Hematopoietic multipotent progenitor cell (in vitro differentiated cells): ENCODE measurements at regions not wholly inside any gene's neighbourhood (a gene's known extent, or its start where the extent isn't known, plus 50 kb on each side); places are given as distances from the start of the nearest gene placed in this dataset.

Source experiments
- DNase-seq, 3 donors: peaks; one replicate each; pipeline ENCODE4 v3.0.0-alpha.2; 2011 to 2015; ENCODE audit warnings: low read depth in 2 of 3, low spot score in 2 of 3

DNA sequence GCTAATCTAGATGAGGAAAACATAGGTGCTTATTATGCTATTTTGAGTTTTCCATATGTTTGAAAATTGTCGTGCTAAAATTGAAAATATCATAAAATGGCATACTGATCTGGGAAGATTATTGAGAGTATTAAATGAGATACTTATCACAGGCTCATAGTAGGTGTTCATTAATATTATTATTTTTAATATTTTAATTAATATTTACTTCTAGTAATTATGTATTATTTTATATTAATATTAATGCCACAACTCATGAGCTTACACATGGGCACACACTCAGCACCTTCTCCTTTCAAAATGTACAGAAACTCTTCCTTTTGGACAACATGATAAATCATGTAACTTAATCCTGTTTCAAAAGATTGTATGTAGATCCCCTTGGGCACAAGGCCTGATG is 223.6 kb downstream of the RAB28 start:
- DNase-seq = no peak

DNA sequence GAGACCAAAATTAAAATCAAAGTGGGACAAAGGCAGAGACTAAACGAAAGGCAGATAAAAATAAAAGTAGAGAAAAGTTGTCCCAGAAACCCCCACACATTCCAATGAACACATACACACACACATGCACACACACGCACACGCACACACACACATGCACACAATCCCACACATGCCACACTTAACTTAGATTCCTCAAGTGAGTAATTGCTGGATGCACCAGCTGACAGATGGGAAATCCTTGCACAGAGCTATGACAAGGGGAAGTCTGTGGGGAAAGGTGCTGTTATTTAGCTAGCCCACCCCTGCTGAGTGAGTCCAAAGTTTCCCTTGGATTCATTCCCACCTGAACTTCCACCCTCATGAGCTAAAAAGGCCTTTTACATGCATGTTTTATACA is 233.9 kb downstream of the RAB28 start:
- DNase-seq = no peak

DNA sequence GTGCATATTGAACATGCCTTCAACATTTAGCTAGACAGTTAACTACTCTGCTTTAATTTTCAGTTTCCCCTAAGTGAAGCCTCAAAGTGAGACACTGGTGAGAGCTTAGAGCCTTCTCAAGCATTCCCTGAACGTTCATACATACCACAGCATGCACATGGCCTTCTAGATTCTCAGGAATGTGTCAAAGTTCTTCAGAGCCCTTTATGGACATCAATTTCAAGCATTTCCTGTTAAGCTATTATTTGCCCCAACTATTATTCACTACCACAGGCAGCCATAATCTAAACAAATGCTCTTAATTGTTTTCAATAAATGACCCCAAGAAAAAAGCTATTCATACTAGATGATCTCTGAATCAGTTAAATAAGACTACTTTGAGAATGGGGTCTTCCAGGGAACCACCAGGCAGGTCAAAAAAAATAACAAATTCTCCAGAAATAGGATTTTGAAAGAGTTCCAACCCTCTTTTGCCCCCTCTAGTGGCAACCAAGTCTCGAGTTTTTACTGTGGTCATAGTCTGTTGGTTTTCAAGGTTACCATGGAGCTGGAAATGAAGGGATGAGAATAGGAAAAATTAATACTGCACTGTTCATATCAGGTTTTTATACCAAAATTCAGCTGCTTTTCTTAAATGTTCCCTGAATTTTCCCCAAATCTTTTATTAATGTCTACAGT is 235.4 kb downstream of the RAB28 start:
- DNase-seq = no peak

DNA sequence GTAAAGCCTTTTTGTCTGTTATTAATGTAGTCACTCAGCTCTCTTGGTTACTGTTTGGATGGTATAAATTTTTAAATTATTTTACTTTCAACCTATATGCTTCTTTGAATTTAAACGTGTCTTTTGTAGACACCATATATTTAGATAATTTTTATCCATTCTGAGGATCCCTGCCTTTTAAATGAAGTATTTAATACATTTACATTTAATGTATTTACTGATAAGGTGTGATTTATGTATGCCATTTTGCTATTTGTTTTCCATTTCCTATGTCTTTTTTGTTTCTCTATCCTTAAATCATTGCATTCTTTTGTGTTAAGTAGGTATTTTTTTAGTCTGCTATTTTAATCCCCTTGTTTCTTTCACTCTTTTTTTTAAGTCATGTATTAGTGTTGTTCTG is 238.0 kb downstream of the RAB28 start:
- DNase-seq = no peak

DNA sequence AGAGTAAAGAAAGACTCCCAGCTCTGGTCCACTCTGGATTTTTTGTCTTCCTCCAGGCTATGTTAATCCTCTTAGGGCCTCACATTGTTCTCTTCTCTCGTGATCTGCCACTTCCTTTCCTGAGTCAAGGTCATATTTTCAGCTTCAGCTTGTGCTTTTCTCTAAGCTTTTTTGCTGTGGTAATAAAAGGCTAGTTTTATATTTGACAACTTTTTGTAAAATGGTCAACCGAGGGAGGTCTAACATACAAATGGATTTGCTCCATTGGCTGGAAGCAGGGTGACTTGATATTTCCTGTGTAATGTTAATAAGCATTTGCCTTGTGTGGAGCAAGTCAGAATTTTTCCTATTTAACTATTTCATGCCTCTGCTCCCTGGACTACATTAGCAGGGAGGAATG is 239.7 kb downstream of the RAB28 start:
- no peak for DNase-seq

DNA sequence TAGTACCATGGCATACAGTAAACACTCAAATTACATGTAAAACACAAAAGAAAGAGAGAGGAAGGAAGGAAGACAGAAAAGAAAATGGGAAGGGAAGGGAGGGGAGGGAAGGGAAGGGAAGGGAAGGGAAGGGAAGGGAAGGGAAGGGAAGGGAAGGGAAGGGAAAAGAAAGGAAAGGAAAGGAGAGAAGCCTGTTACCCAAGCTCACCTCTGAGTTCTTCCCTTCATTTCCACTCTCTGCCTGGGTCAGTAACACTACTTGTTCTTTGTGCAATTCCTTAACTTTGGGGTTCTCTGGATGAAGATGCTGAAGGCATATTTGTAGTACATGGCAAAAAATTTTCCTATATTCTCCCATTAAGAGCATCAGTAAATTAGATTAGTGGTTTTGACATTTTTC is 241.0 kb downstream of the RAB28 start:
- DNase-seq = no peak

DNA sequence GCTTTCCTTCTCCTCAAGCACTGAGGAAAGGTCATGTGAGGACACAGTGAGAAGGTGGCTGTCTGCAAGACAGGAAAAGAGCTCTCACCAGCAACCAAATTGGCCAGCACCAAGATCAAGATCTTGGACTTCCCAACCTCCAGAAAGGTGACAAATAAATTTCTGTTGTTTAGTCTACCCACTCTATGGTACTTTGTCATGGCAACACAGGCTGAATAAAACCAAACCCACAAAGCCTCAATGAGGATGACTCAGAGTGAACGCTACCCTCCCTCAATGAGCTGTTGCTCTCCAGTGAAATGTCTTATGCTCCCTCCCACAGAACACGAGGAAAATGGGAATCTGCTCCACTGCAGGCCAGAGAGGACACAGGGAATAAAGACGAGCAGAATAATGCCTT is 244.1 kb downstream of the RAB28 start:
- no peak for DNase-seq

DNA sequence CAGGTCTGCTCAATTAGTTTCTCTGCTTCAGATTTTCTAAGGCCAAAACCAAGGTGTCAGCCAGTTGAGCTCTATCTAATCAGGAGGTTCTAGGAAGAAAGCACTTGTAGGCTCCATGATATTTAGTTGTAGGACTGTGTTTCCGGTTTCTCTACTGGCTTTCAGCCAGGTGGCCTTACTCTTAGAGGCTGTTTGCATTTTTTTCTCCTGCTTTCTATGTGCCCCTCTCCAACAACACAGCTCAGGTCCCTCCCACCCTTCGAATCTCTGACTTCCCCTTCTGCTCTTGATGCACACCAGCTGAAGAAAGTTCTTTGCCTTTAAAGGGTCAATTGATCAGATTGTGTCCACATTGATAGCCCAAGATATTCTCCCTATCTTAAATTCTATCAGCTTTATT is 245.2 kb downstream of the RAB28 start:
- DNase-seq = no peak

DNA sequence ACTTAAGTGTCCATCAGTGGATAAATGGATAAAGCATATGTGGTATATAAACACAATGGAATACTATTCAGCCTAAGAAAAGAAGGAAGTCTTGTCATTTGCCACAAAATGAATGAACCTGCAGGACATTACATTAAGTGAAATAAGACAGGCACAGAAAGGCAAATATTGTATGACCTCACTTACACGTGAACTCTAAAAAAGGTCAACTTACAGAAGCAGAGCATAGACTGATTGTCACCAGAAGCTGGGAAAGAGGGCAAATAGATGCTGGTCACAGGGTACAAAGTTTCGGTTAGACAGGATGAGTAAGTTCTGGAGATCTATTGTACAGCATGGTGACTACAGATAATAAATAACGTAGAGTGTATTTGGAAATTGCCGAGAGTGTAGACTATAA is 247.7 kb downstream of the RAB28 start:
- DNase-seq = no peak

DNA sequence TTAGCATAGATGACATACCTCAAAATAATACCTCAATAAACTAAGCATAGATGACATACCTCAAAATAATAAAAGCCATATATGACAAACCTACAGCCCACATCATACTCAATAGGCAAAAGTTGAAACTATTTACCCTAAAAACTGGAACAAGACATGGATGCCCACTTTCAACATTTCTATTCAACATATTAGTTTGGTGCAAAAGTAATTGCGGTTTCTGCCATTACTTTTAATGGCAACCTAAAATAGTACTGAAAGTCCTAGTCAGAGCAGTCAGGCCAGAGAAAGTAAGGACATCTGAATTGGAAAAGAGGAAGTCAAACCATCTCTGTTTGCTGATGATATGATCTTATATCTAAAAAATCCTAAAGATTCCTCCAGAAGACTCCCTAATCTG is 250.4 kb downstream of the RAB28 start:
- no peak for DNase-seq

DNA sequence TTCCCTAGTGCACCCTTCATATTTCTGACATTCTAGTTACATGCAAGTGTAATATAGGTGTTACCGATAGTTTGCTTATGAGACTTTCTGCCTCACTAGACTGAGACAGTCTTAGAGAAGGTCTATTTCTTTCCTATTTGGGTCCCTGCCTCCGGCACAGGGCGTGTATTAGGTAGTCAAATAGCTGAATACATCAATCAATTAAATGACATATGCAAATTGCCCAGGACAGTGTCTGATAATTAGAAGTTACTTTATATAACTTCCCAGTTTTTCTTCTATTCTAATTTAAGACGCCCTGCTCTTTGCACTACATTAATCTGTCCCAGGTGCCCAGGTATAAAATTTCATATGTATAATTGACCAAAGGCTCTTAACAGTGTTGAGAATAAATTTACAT is 264.2 kb downstream of the RAB28 start:
- no peak for DNase-seq

DNA sequence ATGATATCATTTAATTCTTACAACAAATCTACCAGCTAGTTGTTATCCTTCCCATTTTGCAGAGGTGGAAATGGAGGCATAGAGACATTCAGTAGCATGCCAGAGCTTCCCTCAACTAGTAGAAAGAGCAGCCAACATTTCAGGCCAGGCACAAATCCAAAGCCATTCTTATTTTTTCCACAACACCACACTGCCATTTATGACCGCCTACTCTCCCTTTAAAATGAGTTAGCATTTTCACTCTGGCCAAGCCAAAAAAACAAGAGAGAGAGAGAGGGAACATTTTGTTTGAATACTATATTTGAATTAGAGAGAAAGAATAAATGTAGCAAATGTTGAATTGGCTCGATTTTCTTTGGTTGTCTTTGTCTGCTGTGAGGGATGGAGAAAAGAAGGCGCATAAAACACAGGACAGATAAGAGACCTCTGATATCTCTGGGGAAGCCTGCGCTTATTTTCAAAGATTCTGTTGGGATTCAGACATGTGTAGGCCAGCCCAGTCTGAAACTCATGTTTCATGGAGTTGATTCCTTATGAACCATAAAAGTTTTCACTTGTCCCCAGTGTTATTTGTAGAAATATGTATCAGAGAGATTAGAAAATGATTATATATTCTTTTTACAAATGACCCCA is 265.7 kb downstream of the RAB28 start:
- no peak for DNase-seq

DNA sequence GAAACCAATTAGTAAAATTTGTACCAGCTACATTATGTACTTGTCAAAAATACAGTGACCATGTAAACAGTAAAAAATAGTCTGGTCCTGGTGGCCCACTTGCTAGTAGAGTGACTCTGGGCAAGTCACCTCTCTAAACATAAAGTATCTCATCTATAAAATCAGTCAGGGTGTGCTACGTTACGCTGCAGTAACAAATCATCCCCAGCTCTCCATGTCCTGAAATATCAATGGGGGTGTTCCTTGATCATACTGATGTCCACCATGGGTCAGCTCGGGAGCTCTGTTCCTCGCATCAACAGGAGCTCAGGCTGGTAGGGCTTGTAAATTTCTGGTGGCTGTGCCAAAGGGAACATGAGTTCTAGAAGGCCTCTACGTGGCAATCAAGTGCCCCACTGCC is 268.6 kb downstream of the RAB28 start:
- no peak for DNase-seq

DNA sequence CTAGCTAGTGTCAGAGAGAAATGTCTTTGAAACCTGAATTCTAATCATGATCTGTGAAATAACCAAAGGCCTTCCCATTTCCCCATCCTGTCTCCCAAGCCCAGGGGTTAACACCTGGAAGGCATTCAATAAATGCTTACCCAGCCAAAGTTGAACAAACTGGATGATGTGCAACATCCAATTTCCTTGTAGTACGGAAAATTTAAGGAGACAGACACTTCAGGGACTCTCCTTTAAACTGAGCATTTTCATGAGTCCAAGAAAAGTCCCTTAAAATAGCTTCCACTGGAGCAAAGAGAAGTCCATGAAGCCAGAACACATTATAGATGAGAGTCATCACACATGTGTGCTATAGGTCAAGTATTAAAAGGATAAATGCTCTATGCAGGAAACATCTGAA is 271.2 kb downstream of the RAB28 start:
- DNase-seq = no peak

DNA sequence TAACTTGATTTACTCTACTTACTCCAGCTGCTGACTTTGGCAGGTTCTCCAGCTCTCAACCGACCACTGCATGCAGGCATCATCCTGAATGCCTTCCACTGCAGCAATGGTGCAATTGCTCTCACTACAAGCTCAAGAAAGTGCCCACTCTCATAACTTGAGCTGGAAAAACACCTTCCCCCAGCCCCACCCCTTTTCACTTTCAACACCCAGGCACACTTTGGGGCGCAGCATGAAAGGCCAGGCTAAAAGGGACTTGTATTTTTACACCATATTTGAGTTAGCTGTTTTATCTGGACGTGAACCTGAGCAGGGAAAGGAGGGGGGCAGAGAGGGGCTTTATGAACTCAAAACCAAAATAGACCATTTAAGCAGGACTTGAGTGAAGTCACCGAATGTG is 274.5 kb downstream of the RAB28 start:
- no peak for DNase-seq

DNA sequence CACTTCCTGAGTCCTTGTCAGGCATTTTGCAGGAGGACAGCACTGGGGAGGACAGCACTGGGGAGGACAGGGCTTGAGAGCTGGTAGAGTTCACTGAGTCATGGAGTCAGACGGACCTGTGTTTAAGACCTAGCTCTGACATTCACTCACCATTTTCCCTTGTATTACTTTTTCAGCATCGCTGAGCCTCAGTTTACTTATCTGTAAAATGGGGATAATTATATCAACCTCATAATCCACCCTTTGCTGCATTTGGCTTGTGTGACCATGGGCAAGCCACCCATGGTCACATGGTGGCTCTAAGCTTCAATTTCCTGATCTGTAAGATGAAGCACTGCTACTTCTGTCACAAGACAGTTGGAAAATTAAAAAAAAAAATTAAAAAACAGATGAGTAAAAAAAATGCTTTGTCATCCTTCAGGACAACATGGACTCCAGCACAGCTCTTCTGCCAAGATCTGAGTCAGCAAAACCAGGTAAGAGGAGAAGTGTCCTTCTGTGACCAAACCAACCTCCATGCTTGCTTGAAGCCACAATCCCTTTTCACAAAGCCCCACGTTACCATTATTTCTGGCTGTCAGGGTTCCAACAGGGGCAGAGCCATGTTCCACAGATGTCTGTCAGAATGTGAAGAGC is 275.5 kb downstream of the RAB28 start:
- no peak for DNase-seq

DNA sequence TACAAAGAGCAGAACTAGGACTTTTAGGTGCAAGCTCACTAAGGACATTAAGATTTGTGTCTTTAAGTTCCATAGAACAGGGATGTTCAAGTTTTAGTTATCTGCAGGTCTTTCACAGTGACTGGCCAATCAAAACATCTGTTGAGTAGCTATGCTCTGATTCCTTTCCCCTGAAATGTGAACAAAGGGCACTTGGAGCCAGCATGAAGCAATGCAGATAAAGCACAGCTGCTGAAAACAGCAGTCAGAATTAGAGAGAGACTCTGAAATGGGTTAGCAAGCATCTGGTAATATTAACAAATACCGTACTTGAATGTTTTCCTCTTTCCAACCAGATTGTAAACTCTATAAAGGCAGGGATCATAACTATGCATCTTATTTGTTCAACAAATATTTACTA is 276.9 kb downstream of the RAB28 start:
- DNase-seq = no peak

DNA sequence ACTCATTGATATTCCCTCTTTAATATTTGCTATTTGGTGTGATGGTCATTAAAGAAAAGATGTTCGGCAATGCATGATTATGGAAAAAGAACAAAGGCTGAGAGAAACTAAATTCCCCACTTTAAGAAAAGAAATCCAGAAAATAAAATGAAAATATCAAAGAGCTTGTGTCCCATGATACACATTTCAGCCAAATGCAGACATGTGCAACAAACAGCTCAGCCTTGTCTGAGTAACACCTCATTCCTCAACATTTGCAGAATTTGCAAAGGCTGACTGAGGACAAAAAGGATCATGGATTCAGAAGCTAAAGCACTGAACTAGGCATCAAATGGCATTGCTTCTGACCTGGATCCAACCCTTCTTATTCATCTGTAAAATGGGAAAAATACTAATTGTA is 281.0 kb downstream of the RAB28 start:
- DNase-seq = no peak

DNA sequence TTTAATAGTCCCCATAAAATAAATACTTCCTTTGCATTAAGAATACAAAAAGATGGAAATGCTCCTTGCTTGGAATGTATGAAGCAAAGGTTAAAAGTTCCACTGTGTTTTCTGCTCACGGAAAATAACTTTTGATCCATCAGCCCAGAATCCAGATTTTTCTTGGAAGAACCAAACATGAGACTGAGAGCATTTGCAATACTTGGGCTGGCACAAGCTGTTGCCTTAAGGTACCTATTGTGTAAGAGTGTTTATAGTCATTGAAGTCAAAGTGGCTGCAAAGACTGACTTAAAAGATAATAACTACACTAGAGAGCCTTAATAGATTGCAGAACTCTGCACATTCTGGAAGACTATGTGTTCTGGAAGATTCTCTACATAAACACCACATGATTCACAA is 281.4 kb downstream of the RAB28 start:
- DNase-seq = no peak

DNA sequence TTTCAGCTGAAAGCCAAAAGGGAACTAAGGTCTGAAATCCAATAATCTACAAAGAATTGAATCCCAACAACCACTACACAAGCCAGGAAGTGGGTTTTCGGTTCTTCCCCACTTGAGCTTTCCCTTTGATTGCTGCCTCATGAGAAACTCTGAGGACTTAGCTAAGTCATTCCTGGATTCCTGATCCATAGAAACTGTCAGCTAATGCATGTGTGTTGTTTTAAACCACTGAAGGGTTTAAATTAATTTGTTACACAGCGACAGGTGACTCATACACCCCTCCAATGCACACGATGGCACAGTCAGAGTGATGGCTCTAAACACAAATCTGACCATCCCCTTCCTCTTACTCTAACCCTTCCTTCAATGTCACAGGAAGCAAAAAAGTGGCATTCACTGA is 282.9 kb downstream of the RAB28 start:
- DNase-seq = no peak

DNA sequence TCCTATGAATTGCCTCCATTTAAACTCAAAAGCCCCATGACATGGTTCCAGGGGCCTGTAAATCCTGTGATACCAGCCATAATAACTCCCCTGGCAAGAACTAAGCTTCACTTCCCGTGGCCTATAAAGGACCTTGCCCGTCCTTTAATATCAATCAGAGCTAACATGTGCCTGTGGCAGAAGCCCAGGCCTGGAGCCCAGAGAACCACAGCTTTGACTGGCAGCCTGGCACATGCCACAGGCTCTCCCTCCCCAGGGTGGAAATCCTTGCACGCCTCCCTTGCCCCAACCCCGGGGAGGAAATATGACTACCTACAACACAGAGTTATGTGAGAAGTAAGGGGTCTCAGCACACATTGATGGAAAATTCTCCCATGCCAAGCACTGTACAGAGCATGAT is 287.4 kb downstream of the RAB28 start:
- DNase-seq = no peak

DNA sequence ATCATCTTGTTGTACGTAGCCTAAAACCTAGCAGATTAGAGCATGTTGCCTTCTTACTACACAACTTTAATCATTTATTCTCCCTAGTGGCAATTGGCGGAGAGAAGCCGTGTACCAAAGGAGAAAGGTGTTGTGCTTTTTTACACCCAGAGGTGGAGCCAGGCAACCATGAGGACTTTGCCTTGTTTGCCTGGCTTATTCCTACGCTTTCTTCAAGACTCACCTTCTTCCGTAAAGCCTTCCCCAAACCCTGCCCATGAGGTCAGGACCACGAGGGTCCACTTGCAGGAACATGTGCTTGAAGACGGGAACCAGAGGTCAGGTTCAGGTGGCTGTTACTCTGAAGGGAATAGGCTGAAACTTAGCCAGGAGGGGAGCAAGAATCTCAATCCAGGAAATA is 290.5 kb downstream of the RAB28 start:
- no peak for DNase-seq
